Activated CD4-positive, alpha-beta T cell treated with anti-CD3 and anti-CD28 coated beads, Interleukin-2, amount 50 U/mL, for 16 hours (primary cell): ENCODE measurements at regions not wholly inside any gene's neighbourhood (a gene's known extent, or its start where the extent isn't known, plus 50 kb on each side); places are given as distances from the start of the nearest gene placed in this dataset.
A peak's percentile ranks its signal among the peaks of the same experiment; 100 is the strongest.
"Not testable (repeated sequence)": the region's sequence is repeated elsewhere in the genome, so short reads cannot be mapped to it uniquely, and the experiment has no call there.

Source experiments
- DNase-seq: peaks from one replicate; pipeline ENCODE4 v3.0.0-alpha.2; 2020

DNA sequence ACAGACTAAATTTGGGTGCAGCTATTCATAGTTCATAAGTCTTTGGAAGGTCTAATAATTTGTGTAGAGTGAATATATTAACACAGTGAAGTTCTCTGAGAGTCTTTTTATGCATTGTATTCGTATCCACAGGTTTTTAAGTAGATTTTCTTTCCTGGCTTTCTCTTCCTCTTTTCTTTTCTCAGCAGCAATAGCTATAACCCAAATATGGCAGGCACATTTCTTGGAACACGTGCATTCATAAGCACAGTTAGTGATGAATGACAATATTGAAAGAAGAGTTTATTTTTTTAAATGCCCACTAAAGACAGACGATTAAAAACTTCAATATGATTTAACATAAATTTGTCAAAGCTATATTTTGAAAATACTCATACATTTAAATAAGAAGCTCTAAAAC lies 220.5 kb upstream of the MBL2 start:
- DNase-seq: no peak

DNA sequence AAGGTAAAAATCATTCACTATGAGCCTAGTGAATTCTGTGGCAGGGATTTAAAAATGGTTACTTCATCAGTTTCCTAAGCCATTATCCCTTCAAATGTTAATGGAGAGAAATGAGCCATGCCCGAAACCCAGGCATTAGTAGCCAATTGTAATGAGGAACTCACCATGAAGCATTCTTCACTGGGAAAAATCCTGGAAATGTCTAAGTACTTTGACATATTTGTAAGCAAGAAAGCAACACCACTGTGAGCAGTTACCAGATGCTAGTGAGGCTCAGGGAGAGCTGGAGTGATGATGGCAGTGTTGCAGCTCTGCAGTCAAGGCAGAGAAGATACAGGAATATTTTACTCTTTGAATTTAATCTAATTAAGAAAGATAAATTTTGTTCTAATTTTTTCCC lies 220.0 kb upstream of the MBL2 start:
- no peak for DNase-seq

DNA sequence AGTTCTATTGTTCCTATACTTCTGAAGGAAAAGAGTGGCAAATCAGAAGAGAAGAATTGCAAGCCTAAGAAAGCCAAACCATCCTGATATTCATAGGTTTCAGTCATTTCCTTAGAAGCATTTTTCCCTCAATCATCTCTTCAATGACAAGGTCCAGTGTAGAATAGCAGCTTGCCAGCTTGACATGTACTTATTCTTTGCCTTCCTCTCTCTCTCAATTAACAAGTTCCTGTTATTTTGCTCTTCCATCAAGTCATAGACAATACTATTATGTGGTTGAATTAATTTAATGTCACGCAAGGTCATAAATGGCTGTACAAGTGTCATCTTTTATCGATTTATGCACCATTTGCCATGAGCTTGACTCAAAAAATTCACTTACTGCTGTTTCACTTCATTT lies 216.3 kb upstream of the MBL2 start:
- DNase-seq: no peak

DNA sequence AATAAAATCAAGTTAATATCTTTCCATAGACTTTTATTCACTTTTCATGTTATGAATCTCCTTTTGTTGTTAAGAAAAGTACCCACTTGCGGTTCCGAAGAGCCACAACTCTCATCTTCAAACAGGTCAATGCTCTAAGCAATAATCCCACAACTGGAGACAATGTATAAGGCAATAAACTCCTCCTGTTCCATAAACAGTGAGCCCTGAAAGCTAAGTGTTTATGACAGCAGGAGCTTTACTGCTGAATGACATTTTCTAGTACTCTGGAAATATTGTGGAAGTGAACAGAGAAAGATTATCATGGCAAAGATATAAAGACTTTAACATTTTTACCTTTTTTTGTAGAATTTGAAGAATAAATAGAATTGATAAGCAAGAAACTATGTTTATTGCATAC lies 213.5 kb upstream of the MBL2 start:
- DNase-seq: no peak

DNA sequence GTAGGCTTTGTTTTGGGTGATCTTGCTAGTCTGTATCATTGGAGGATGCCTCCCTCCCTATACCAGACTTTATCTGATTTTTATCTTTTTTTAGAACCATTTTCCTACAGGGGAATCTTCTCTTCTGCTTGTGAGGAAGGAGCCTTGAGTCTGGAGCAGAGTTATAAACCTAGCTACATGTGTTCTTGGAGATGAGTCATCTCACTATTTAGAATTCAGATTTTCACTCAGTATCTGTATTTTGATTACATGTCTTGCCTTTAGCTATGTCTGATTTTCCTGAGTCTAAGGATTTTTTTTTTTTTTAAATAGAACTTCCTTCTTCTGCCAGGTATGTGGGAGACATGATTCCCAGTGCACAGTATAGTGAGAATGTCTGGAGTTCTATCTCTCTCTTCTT lies 211.6 kb upstream of the MBL2 start:
- DNase-seq: no peak

DNA sequence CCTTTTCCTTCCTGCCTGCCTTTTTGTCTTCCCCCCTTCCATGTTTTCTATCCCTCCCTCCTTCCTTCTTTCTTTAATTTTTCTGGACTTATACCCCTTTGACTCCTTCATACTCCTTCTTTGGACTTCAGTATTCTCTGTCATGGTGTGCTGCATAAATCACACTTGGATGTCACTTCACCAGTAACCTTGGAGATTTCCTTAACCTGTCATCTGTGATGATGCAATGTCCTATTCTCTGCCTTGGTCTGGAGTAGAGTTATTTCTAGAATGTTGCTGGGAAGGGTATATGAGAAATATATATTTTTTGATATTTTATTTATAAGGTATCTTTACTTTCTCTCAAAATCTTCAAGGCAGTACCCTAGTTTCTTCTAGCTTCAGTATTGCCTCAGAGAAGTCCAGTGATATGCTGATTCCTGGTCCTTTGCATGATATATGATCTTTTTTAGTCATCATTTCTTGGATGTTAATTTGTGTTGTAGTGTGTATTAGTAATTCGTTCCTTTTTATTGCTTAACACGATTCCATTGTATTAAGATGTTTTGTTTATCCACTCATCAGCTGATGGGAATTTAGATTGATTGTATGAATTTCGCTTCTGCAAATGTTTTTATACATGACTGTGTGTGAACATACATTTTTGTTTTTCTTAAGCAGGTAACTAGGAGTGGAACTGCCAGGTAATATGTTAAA lies 206.9 kb upstream of the MBL2 start:
- DNase-seq: no peak

DNA sequence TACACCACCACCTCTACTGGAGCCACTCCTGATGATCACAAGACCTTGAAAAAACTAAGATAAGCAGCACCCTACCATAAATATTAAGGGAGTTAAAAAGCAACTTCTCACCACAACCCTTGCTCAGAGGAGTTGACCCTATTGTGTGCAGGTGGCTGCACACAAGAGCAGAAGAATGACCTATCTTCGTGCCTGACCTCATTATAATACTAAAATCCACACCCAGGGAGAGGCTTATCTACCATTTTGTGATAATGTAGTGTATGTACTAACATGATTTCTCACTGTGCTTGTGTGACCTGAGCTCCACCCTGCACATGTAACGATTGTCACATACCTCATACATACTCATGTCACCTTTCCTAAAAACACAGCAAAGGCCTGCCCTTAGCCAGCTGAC lies 205.0 kb upstream of the MBL2 start:
- DNase-seq: no peak

DNA sequence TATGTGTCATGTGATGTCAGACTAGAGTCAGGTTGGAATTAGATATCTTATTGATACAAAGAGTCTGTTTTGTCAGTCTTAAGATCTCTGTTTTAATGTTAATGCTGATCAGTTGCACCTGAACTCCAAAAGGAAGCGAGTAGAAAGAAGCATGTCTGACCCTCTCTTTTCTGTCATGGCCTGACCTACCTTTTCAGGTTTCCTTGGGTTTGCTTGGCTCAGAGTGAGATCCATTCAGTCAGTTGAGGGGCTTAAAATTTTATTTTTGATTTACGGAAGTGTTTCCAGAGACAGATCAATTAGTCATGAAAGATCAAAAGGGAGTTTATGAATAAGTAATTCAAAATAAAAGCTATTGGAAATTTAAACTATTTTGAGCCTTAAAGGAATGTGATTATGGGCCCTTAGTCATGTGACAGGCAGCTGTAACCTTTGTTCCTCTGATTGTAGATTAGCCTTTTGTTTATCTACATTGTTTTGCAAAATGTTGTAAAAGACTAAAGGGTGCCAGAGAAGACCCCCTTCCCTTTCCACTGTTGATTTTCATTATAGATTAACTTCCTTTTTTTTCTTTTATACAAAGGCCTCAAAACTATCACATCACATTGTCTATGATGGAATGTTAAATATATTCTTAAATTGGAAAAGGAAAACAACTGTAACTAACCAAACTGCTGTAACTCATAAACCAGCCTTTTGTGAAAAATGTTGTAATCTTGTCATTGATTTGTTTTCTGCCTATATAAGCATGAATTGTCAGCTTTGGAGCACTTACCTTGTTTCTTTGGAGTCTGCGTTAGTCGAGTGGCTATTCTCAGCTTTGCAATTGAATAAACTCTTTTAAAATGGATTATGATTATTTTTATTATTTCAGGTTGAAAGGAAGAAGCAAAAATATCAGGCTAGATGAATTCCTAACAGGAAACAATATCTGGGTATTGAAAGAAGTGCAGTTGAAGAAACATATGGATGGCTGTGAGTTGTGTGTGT lies 195.5 kb upstream of the MBL2 start:
- no peak for DNase-seq

DNA sequence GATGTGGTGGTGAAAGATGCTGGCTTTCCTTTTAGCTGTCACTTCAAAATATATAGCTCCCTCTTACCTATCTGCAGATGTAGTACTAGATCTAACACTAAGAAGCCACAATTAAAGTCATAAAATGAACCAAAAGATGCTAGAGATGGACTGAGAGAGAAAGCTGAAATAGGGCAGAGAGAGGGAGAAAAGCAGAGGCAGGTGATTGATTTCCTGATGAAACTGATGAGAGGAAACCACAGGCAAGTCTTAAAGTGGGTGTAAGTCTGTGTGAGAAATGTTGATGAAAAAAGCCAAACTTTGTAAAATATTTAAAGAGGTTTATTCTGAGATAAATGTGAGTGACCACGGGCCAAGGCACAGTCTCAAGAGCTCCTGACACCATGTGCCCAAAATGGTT lies 194.3 kb upstream of the MBL2 start:
- DNase-seq: no peak

DNA sequence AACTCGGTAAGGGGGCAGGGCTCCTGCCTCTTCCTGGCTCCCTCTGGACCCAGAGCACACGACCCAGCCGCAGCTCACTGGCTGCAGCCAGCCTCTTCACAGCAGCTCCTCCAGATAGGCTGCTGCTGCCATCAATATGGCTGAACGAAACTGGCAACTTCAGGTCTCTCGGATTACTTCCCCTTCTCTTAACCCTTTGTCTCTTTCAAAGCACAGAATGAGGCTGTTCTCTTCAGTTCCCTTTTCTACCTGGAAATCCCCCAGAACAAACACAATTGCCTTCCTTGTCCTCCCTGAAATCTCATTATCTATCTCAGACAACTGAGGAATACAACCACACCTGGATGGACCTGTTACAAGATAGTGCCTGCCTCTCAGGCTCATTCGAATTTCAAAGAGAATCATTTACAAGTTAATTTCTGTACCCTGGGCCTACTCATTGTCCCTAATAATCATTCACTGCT lies 193.4 kb upstream of the MBL2 start:
- DNase-seq: no peak

DNA sequence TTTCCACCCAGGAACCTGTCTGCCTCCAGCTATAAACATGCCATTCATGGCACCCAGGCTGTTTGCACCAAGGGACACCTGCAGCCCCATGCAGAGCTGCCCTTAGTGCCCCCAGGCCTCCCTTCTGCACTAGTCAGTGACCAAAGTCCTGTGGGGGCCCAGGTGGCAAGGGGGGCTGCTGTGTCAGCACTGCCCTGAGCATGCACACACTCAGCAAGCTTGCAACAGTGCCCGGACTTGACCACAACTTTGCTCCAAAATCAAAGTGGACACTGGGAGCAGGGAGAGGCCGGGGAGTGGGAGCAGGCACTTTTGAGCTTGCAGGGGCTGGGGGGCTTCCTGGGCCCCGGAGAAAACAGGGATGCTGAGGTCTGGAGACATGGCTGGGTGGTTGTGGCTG lies 192.9 kb upstream of the MBL2 start:
- DNase-seq: no peak

DNA sequence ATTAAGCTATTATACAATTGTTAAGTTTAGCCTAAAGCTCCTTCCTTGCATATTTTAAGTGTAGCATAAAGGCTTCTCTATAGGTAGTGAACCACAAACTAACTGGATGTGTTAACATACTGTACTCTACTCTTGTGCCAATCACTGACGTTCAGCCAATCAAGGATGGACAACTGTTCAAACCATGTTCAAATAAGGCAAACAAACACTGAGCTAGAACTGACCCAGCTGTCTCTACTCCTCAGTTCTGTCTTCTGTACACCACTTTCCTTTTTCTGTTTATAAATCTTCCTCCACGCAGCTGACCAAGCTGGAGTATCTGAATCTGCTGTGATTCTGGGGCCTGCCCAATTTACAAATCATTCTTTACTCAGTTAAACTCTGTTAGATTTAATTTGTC lies 188.7 kb upstream of the MBL2 start:
- DNase-seq: no peak

DNA sequence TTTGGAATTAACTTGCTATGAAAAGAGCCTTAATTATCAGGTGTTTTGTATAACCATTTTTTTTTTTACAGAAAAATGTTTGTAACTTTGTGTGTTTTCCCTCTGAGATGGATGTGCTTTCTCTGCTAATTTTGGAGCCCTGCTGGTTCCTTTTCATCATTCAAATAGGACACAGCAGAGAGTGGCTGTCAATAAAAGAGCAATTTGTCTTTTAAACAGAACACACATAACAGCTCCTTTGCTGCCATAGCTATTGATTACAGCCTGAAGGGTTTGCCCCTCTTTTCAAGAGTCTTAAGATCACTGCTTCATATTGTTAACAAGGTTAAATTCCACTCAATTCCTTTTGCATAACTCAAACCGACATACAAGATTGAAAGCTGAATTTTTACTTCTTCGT lies 187.2 kb upstream of the MBL2 start:
- DNase-seq: no peak

DNA sequence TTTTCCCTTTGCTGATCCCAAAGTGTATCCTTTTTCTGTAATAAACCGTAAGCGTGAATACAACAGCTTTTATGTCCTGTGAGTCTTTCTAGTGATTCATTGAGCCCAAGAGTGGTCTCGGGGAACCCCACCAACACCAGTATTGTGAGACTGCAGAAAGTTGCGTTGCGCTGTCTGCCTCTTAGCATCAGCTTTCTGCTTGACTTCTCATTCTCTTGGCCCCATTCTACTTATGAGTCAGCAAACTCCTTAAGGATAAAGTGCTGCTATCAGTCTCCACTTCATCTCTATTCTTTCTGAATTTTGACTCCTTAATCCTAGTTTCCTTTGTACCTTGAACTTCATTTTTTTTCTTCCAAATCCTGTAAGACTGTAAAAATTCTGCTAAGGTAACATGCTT lies 184.3 kb upstream of the MBL2 start:
- DNase-seq: no peak

DNA sequence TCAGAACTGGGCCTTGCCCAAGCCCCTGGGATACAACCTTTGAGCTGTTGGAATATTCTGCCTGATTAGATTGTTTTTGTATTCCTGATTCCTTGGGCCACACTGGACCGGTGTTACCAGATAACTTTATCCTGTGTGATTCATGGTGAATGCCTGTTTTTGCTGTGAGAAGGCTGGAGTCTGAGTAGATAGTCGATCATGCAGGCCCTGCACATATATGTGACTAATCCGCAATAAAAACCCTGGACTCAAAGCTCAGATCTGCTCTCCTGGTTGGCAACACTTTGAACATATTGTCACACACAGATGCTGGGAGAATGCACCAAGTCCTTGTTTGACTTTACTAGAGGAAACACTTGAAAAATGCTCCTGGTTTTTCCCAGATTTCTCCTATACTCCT lies 183.9 kb upstream of the MBL2 start:
- DNase-seq: no peak

DNA sequence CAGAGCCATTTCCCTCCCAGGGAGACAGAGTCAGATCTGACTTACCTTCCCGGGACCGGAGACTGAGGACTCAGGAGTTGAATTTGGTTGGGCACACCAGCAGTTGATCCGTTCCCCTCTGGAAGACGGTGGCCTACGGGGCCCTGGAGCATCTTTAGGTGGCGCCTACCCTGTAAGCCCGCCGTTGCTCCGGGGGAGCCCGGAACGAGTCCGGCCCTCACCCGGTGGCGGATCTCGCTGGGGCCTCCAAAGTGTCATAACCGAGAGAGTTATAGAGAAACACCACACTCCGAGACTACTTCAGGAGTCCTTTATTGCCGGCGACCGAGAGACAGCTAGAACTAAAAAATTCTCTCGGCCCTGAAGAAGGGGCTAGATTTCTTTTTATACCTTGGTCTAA lies 182.8 kb upstream of the MBL2 start:
- no peak for DNase-seq

DNA sequence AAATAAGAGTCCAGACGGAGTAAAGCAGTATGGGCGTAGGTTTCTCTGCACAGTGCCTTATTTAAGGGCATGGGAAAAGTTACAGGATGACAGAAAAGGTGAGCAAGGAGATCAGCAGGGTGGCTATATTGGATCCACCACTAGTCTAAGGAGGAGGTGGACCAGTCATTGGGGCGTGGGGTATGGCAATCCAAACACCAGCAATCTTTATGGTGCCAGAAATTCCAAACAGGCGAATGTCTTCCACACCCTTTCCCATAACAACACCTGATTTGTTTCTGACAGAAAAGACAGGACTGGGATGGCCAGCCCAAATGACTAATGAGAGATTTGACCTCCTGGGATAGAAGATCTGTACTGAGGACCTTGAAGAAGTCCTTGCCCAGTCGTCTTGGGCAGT lies 181.8 kb upstream of the MBL2 start:
- no peak for DNase-seq

DNA sequence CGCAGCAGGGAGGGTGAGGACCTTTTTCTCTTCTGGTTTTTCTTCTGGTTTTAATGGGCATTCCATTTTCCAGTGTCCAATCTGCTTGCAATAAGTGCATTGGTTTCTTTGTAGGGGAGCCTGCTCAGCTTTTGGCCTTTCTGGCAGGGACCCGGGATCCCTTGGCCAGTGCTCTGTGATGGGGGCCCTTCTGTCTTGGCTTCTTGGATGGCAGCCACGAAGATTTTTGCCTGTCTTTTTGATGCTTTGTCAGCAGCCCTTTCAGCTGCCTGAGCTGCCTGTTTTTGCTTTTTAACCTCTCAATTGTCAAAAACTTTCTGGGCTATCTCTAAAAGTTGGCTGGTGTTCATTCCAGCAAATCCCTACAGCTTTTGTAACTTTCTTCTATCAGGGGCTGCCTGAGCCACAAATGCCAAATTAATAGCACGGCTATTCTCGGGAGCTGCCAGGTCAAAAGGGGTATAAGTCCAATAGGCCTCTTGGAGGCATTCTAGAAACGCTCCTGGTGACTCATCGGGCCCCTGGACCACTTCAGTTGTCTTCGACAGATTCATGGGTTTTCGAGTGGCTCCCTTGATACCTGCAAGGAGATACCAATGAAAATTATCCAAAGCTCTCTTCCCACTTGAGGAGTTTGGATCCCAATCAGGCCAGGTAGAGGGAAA lies 179.9 kb upstream of the MBL2 start:
- no peak for DNase-seq

DNA sequence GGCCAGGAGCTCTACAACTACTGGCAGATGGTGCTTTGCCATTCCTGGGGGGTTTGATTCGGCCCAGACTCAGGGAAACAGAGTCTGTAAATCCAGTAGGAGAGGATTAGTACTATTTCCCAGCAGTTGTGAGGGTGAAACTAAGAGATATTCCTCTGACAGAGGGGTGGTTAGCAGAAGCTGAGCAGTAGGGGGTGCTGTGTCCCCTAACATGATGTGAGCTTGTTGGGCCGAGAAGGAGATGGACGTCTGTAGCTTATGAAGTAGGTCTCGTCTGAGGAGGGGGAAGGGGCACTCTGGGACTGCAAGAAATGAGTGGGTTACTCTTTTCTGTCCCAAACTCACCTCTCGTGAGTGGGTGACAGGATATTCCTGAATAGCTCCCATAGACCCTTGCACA lies 179.2 kb upstream of the MBL2 start:
- peak; percentile 1 for DNase-seq

DNA sequence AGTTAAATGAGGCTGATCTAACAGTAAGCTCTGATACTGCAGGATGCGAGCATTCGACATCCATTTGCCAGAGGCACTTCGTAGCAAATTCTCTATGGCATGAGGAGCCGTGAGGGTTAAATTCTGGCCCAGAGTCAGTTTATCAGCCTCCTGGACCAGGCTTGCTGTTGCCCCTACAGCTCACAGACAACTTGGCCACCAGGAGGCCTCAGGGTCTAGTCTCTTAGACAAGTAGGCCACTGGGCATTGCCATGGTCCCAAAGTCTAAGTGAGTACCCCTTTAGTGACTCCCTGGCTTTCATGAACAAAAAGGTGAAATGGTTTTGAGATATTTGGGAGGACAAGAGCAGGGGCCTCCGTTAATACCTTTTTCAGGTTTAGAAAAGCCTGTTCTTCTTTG lies 178.0 kb upstream of the MBL2 start:
- no peak for DNase-seq

DNA sequence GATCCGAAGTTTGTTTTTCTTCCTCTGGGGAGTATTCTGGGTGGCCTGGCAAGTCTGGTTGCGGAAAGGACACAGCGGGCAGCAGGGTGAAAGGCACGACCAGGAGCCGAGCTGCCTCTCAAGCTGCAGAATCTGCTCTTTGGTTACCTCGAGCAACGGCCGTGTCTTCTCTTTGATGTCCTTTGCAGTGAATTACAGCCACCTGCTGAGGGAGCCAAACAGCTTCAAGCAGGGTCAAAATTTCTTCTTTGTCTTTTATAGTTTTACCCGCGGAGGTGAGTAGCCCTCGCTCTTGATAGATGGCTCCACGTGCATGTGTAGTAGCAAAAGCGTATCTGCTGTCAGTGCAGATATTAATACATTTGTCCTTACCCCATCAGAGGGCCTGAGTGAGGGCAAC lies 177.3 kb upstream of the MBL2 start:
- DNase-seq: no peak

DNA sequence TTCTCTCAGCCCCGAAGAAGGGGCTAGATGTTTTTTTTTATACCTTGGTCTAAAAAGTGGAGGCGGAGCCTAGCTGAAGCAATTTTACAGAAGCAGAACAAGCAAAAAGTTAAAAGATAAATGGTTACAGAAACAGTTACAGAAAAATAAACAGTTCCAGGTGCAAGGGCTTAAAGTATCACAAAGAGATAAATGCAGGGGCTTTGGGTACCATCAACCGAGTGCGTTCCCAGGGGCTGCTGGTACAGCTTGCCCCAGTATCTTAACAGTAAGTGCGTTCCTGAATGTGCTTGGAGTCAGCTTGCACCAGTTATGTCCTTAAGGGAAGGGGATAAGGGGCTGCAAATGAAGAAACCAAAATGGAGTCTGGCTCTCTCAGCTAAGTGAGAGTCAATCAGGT lies 173.9 kb upstream of the MBL2 start:
- DNase-seq: no peak

DNA sequence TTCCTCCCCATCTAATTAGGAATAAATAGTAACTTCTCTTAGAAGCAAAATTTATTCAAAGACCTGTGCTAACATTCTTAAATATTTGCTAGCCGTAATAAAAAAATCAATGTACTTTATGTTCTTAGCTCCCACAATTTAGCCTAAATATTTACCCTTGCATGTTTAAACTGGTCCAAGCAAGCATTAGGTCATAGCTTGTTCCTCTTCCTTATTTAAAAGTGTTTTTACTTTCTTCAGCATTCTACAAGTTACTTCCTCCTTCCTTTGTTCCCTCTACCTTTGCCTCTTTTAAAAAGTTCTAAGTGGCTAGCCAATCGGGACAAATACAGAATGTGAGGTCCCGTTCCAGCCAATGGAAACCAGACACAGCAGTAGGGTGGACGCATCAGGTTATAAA lies 172.9 kb upstream of the MBL2 start:
- not testable (repeated sequence) for DNase-seq

DNA sequence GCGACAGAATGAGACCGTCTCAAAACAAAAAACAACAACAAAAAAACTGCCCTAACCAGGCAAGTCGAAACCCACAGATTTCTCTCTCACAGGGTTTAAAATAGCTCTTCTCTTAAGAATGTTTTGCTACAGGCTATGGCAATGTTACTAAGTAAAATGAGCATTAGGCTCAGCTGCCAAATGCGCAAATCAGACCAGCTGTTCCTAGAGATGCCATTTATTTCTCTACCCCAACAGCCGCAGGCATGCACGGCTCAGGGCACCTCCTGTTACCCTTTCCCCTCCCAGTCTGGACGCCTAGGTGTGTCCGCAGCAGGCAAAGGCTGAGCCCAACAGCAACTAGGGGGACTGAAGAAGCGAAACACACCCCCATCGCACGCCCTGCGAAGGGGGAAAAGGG lies 168.3 kb upstream of the MBL2 start:
- DNase-seq: no peak
